A549 (cell line): ENCODE measurements at regions not wholly inside any gene's neighbourhood (a gene's known extent, or its start where the extent isn't known, plus 50 kb on each side); places are given as distances from the start of the nearest gene placed in this dataset.

ENCODE experiments used
- ATAC-seq, 2 experiments: fragments of 200-7000 bp in 1 of 2; fragments of >200 bp in 1 of 2; cut with Nextera tagmentation in 1 of 2; cut with Tn5 transposase in 1 of 2; 3 replicates each; pipeline versions ENCODE4 v1.8.0 to v1.9.1; 2018 to 2020; ENCODE audit warnings: mild to moderate bottlenecking in 1 of 2, moderate library complexity in 1 of 2
- CTCF ChIA-PET: fragments of 300-600 bp; sonication (Branson Sonifier 250); formaldehyde crosslinking; extraction: SDS; loops from one replicate; lab custom pipeline; 2021; ENCODE audit warnings: antibody characterized with exemption, inconsistent platforms; lab: Yijun Ruan, JAX
- POLR2A ChIA-PET: fragments of 350-600 bp; formaldehyde crosslinking; extraction: SDS; loops from one replicate; lab custom pipeline; 2021; ENCODE audit warnings: antibody characterized with exemption, inconsistent platforms; lab: Yijun Ruan, JAX
- DNase-seq, 2 experiments: peaks; one replicate each; pipeline versions ENCODE4 v3.0.0 to v3.0.0-alpha.2; 2011 to 2016; ENCODE audit warnings: low read depth in 1 of 2, low spot score in 1 of 2
- FAIRE-seq: peaks from 2 replicates; lab custom pipeline; 2011; peaks lifted over from hg19 to GRCh38; lab: Jason Lieb, UNC
- H3K27ac ChIP-seq, 2 experiments: fragments of >200 bp; sonication (Bioruptor Twin); formaldehyde crosslinking; 3 replicates each; pipeline ENCODE4 v1.5.1; 2016 to 2017
- H3K4me1 ChIP-seq: fragments of >200 bp; sonication (Bioruptor Twin); formaldehyde crosslinking; 3 replicates; pipeline ENCODE4 v1.6.1; 2016
- H3K4me2 ChIP-seq: fragments of >200 bp; sonication (Bioruptor Twin); formaldehyde crosslinking; 3 replicates; pipeline ENCODE4 v1.6.1; 2016
- H3K4me3 ChIP-seq: fragments of >200 bp; sonication (Bioruptor Twin); formaldehyde crosslinking; 3 replicates; pipeline ENCODE4 v1.5.1; 2016
- H3K9me3 ChIP-seq: fragments of >200 bp; sonication (Bioruptor Twin); formaldehyde crosslinking; 3 replicates; pipeline ENCODE4 v1.6.1; 2016
- BHLHE40 ChIP-seq: IDR thresholded peaks from 2 replicates; pipeline ENCODE4 v1.6.1; 2012; ENCODE audit warnings: low read depth, low read length, inconsistent platforms
- CBX2 ChIP-seq: fragments of 200-600 bp; sonication (generic); IDR thresholded peaks from 2 replicates; pipeline ENCODE4 v1.6.1; 2016; ENCODE audit warnings: low read depth, mild to moderate bottlenecking, borderline replicate concordance
- CTCF ChIP-seq: fragments of >200 bp; sonication (Bioruptor Twin); formaldehyde crosslinking; IDR thresholded peaks from 3 replicates; pipeline ENCODE4 v1.5.1; 2016
- EP300 ChIP-seq, 2 experiments: fragments of >200 bp; sonication (Bioruptor Twin); formaldehyde crosslinking; IDR thresholded peaks; 2 replicates in 1 of 2; 3 replicates in 1 of 2; pipeline ENCODE4 v1.6.1; 2016 to 2017
- ESRRA ChIP-seq: fragments of 150-350 bp; IDR thresholded peaks from 2 replicates; pipeline ENCODE4 v1.6.1; 2014; ENCODE audit warnings: mild to moderate bottlenecking, low read length, borderline replicate concordance
- FOSB ChIP-seq: fragments of 250-450 bp; sonication (Bioruptor Pico); IDR thresholded peaks from 2 replicates; pipeline ENCODE4 v1.5.0; 2020; ENCODE audit warnings: mild to moderate bottlenecking, moderate library complexity
- FOSL2 ChIP-seq, 2 experiments: fragments of 450-650 bp in 1 of 2; fragments of >200 bp in 1 of 2; sonication (Bioruptor Twin) in 1 of 2; formaldehyde crosslinking; IDR thresholded peaks; 2 replicates each; pipeline versions ENCODE4 v1.5.0 to v1.6.1; 2016 to 2020; ENCODE audit warnings: mild to moderate bottlenecking in 1 of 2, moderate library complexity in 1 of 2
- FOXS1 ChIP-seq: fragments of 250-450 bp; sonication (Bioruptor Pico); IDR thresholded peaks from 2 replicates; pipeline ENCODE4 v1.5.0; 2020; ENCODE audit warnings: mild to moderate bottlenecking, moderate library complexity
- GATA3 ChIP-seq: IDR thresholded peaks from 2 replicates; pipeline ENCODE4 v1.6.1; 2012; ENCODE audit warnings: borderline replicate concordance
- HES2 ChIP-seq: fragments of >200 bp; sonication (Bioruptor Twin); formaldehyde crosslinking; IDR thresholded peaks from 2 replicates; pipeline ENCODE4 v1.6.1; 2016
- HOXA7 ChIP-seq: fragments of 250-450 bp; sonication (Bioruptor Pico); IDR thresholded peaks from 2 replicates; pipeline ENCODE4 v1.5.0; 2020; ENCODE audit warnings: mild to moderate bottlenecking, moderate library complexity
- HOXB5 ChIP-seq: fragments of 250-450 bp; sonication (Bioruptor Pico); IDR thresholded peaks from 2 replicates; pipeline ENCODE4 v1.5.0; 2020; ENCODE audit warnings: mild to moderate bottlenecking, moderate library complexity
- MAFK ChIP-seq: fragments of 450-650 bp; IDR thresholded peaks from 2 replicates; pipeline ENCODE4 v1.6.1; 2014; ENCODE audit not compliant: partially characterized antibody
- MAX ChIP-seq: IDR thresholded peaks from 2 replicates; pipeline ENCODE4 v1.6.1; 2012
- NR3C1 ChIP-seq: fragments of >200 bp; sonication (Bioruptor Twin); formaldehyde crosslinking; IDR thresholded peaks from 3 replicates; pipeline ENCODE4 v1.6.1; 2017
- SMC3 ChIP-seq: fragments of >200 bp; sonication (Bioruptor Twin); formaldehyde crosslinking; IDR thresholded peaks from 3 replicates; pipeline ENCODE4 v1.6.1; 2018; ENCODE audit warnings: inconsistent platforms
- TFCP2L1 ChIP-seq: fragments of 250-450 bp; sonication (Bioruptor Pico); IDR thresholded peaks from 2 replicates; pipeline ENCODE4 v1.5.0; 2021; ENCODE audit warnings: mild to moderate bottlenecking
- TP53 ChIP-seq: fragments of 250-450 bp; sonication (Bioruptor Pico); IDR thresholded peaks from 2 replicates; pipeline ENCODE4 v1.5.0; 2021; ENCODE audit warnings: mild to moderate bottlenecking, moderate library complexity
- USF2 ChIP-seq: fragments of 450-650 bp; IDR thresholded peaks from 2 replicates; pipeline ENCODE4 v1.6.1; 2014; ENCODE audit warnings: antibody characterized with exemption
- ZC3H11A ChIP-seq: fragments of 450-650 bp; IDR thresholded peaks from 2 replicates; pipeline ENCODE4 v1.6.1; 2014; ENCODE audit warnings: antibody characterized with exemption, mild to moderate bottlenecking
- ZSCAN20 ChIP-seq: fragments of 250-450 bp; sonication (Bioruptor Pico); IDR thresholded peaks from 2 replicates; pipeline ENCODE4 v1.8.0; 2022; ENCODE audit warnings: mild to moderate bottlenecking, moderate library complexity
- WGBS: methylation state at CpG from one replicate; pipeline ENCODE4 v1.1.6; 2017; ENCODE audit errors: missing lambda C conversion rate; 5-methylcytosine and 5-hydroxymethylcytosine counted together

- POLR2A ChIA-PET, result no interaction called here
- CTCF ChIA-PET, result interaction anchor here (1.3 kb wide), 1 partner anchor 63 kb away, joined by 4 read pairs; no protein-coding TSS in a partner anchor
- WGBS, result 80% methylated on average over 3 of the region's 3 CpGs
- FAIRE-seq (no peak), DNase-seq (no peak), ATAC-seq (peak in 1 of 2 experiments; percentile 30; a peak in 1 of 6 replicates)
- no peak for TF ChIP-seq USF2
- no peak for TF ChIP-seq CTCF
- Histone ChIP-seq H3K4me3 (no peak overlapping the region), H3K4me2 (peak overlapping the region; percentile 40), H3K4me1 (peaks cover 17% of the 10 kb centered on the region), H3K27ac (peak overlapping the region; percentile 19 to 73; a peak in 4 of 6 replicates), H3K9me3 (no peaks in the 10 kb centered on the region)
Measured at GRCh38 chr6:47160702-47161101, 118.6 kb upstream of the ADGRF1 start.

GRCh38 chr6:47159763-47160162, 117.6 kb upstream of the ADGRF1 start:
- Histone ChIP-seq H3K27ac (peak overlapping the region in 1 of 2 experiments; percentile 44; a peak in 1 of 6 replicates), H3K9me3 (no peaks in the 10 kb centered on the region), H3K4me1 (peaks cover 17% of the 10 kb centered on the region), H3K4me2 (no peak overlapping the region), H3K4me3 (no peak overlapping the region)
- ChIA-PET CTCF (interaction anchor here (1.3 to 1.4 kb wide), 3 partner anchors 62 to 150 kb away, joined by 4 to 8 read pairs (median 5); partner anchors contain the start of gene TNFRSF21), POLR2A (no interaction called here)
- FAIRE-seq (no peak), DNase-seq (no peak), ATAC-seq (no peak)
- TF ChIP-seq FOXS1 (CRISPR knock-in tag), result no peak
- TF ChIP-seq MAX, result no peak
- no peak for TF ChIP-seq NR3C1
- no peak for TF ChIP-seq TP53
- WGBS, result 93% methylated on average over 5 of the region's 5 CpGs

GRCh38 chr6:47157653-47158219, 115.6 kb upstream of the ADGRF1 start:
- ATAC-seq (no peak), FAIRE-seq (no peak), DNase-seq (no peak)
- CTCF ChIA-PET, result no interaction called here
- H3K27ac ChIP-seq, result no peak overlapping the region
- H3K9me3 ChIP-seq, result no peaks in the 10 kb centered on the region
- H3K4me3 ChIP-seq, result no peak overlapping the region
- no peak overlapping the region for H3K4me2 ChIP-seq
- H3K4me1 ChIP-seq, result peaks cover 28% of the 10 kb centered on the region
- POLR2A ChIA-PET, result no interaction called here
- 49% methylated on average over 2 of the region's 2 CpGs for WGBS
- TF ChIP-seq MAFK, result peak; percentile 95
- TF ChIP-seq FOSL2 (IDR thresholded peaks at IDR 0.05), result no peak
- TF ChIP-seq FOSL2 (CRISPR knock-in tag; IDR thresholded peaks at IDR 0.05), result no peak
- no peak for TF ChIP-seq ZC3H11A
- no peak for TF ChIP-seq FOSB (CRISPR knock-in tag)
- no peak for TF ChIP-seq HES2
- TF ChIP-seq, all 56 proteins: peak for 1

GRCh38 chr6:47157063-47157462, 114.9 kb upstream of the ADGRF1 start:
- WGBS, result 89% methylated on average over 1 of the region's 1 CpG
- POLR2A ChIA-PET, result no interaction called here
- no peak for FAIRE-seq

More at GRCh38 chr6:47157063-47157462, 114.9 kb upstream of the ADGRF1 start:
- no peaks in the 10 kb centered on the region for H3K9me3 ChIP-seq
- CTCF ChIA-PET, result interaction anchor here (0.9 kb wide), 1 partner anchor 19 kb away, joined by 3 read pairs; no protein-coding TSS in a partner anchor
- H3K27ac ChIP-seq, result 0 out of 6 replicates have a peak overlapping the region, but pooled peaks of 1 of the 2 experiments have one; percentile 44
- no peak for DNase-seq
- no peak overlapping the region for H3K4me2 ChIP-seq
- no peak for TF ChIP-seq NR3C1
- no peak for TF ChIP-seq TFCP2L1 (CRISPR knock-in tag)
- TF ChIP-seq BHLHE40, result no peak
- TF ChIP-seq SMC3, result no peak
- TF ChIP-seq EP300 (IDR thresholded peaks at IDR 0.05), result no peak
- no peak for TF ChIP-seq HES2
- no peak for TF ChIP-seq MAX
- TF ChIP-seq GATA3, result no peak
- no peak for TF ChIP-seq ESRRA
- no peak for TF ChIP-seq HOXB5
- TF ChIP-seq CBX2, result no peak
- TF ChIP-seq HOXA7 (CRISPR knock-in tag), result no peak
- no peak for TF ChIP-seq ZSCAN20 (CRISPR knock-in tag)
- peaks cover 35% of the 10 kb centered on the region for H3K4me1 ChIP-seq
- no peak overlapping the region for H3K4me3 ChIP-seq
- no peak for ATAC-seq
